ENCODE measurements at regions not wholly inside any gene's neighbourhood (a gene's known extent, or its start where the extent isn't known, plus 50 kb on each side); places are given as distances from the start of the nearest gene placed in this dataset.

DNA sequence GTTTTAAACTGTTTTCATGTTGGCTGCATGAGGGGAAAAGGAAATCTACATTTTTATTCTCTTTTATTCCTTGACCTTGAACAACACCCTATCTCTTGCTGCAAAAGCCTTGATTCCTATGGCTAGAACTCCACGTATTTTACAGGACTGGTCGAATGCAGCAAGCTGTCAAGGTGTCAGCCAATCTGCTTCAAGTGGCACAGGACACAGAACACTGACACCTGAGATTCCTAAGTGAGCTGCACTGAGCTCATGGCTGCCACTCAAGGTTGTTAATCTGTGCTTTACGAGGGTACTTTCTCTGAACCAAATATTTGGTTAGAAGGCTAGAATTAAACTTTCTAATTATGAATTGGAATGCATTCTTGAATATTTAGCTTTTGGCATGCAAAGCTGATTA, 349.7 kb upstream of the COBL start:
- H3K36me3 ChIP-seq: no peaks in the 10 kb centered on the region

GRCh38 chr7:51665045-51665780, 348.6 kb upstream of the COBL start:
- DNase-seq: no peak
- H3K27ac ChIP-seq: no peak overlapping the region
- no peak for ATAC-seq
- H3K4me3 ChIP-seq: no peak overlapping the region
- intact Hi-C loops (cut with DNase I): no loop called here
- H3K9me3 ChIP-seq: no peaks in the 10 kb centered on the region
- no peaks in the 10 kb centered on the region for H3K4me1 ChIP-seq
- TF ChIP-seq, protein P1, sequence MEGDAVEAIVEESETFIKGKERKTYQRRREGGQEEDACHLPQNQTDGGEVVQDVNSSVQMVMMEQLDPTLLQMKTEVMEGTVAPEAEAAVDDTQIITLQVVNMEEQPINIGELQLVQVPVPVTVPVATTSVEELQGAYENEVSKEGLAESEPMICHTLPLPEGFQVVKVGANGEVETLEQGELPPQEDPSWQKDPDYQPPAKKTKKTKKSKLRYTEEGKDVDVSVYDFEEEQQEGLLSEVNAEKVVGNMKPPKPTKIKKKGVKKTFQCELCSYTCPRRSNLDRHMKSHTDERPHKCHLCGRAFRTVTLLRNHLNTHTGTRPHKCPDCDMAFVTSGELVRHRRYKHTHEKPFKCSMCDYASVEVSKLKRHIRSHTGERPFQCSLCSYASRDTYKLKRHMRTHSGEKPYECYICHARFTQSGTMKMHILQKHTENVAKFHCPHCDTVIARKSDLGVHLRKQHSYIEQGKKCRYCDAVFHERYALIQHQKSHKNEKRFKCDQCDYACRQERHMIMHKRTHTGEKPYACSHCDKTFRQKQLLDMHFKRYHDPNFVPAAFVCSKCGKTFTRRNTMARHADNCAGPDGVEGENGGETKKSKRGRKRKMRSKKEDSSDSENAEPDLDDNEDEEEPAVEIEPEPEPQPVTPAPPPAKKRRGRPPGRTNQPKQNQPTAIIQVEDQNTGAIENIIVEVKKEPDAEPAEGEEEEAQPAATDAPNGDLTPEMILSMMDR (IDR thresholded peaks at IDR 0.05): no peak
- no peaks in the 10 kb centered on the region for H3K36me3 ChIP-seq
- H3K27me3 ChIP-seq (ENCODE audit: low read depth): no peaks in the 10 kb centered on the region

More for the DNA sequence above, 349.7 kb upstream of the COBL start:
- Histone ChIP-seq H3K9me3 (no peaks in the 10 kb centered on the region), H3K27ac (no peak overlapping the region), H3K4me1 (no peaks in the 10 kb centered on the region), H3K27me3 (ENCODE audit: low read depth) (no peaks in the 10 kb centered on the region), H3K4me3 (no peak overlapping the region)
- no peak for DNase-seq
- TF ChIP-seq, protein P1 (IDR thresholded peaks at IDR 0.05): no peak
- intact Hi-C loops (cut with DNase I): no loop called here
- ATAC-seq: no peak

DNA sequence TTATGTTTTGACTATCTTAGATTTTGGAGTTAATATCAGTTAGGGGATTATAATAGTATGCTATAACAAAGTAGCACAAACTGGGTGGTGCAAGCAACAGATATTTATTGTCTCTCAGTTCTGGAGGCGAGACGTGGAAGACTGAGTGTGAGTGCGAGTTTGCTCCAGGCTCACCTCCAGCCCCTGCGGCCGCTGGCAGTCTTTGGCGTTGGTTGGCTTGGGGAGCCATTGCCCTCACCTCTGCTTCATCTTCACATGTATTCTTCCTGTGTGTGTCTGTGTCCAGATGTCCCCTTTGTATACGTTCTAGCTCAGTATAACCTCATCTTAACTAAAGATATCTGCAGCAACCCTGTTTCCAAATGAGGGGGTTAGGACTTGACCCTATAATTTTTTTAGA, 343.9 kb upstream of the COBL start:
- DNase-seq: no peak
- Histone ChIP-seq H3K36me3 (no peaks in the 10 kb centered on the region), H3K27me3 (ENCODE audit: low read depth) (no peaks in the 10 kb centered on the region), H3K27ac (no peak overlapping the region), H3K4me3 (no peak overlapping the region), H3K9me3 (no peaks in the 10 kb centered on the region), H3K4me1 (no peaks in the 10 kb centered on the region)
- intact Hi-C loops (cut with DNase I): no loop called here
- no peak for ATAC-seq
- TF ChIP-seq, protein P1 (IDR thresholded peaks at IDR 0.05): no peak

GRCh38 chr7:51658684-51659083, 342.1 kb upstream of the COBL start:
- no peaks in the 10 kb centered on the region for H3K36me3 ChIP-seq
- intact Hi-C loops (cut with DNase I): no loop called here

DNA sequence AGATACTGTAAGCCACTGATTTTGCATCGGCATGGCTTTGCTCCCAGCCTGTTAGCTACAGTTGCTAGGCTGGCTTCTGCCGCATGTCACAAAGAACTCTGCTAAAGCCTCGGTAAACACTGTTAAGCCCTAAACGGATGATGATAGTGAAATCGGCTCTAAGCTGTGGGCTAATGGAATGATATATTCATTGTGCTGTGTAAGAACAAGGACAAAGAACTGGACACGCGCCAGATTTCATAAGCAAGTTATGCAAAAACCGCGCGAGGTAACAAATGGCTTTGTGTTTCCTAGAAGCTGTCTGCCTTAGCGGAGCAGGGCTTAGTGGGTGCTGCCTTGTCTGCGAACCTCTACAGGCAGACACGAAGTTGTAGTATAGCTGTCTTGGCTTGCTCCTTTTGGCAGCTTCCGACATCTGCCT, 331.3 kb upstream of the COBL start:
- DNase-seq (no peak), ATAC-seq (peak in 1 of 2 donors; percentile 34)
- Histone ChIP-seq H3K27ac (no peak overlapping the region), H3K4me1 (no peaks in the 10 kb centered on the region), H3K27me3 (ENCODE audit: low read depth) (no peaks in the 10 kb centered on the region), H3K9me3 (no peaks in the 10 kb centered on the region), H3K36me3 (no peaks in the 10 kb centered on the region), H3K4me3 (no peak overlapping the region)
- TF ChIP-seq, protein P1 (IDR thresholded peaks at IDR 0.05): no peak
- intact Hi-C loops (cut with DNase I): no loop called here

More at GRCh38 chr7:51658684-51659083, 342.1 kb upstream of the COBL start:
- Histone ChIP-seq H3K27me3 (ENCODE audit: low read depth) (no peaks in the 10 kb centered on the region), H3K4me3 (no peak overlapping the region), H3K4me1 (no peaks in the 10 kb centered on the region), H3K27ac (no peak overlapping the region), H3K9me3 (no peaks in the 10 kb centered on the region)
- DNase-seq (no peak), ATAC-seq (no peak)
- TF ChIP-seq, protein P1 (IDR thresholded peaks at IDR 0.05): no peak
